Transverse colon (tissue), 3 donors: ENCODE measurements at regions not wholly inside any gene's neighbourhood (a gene's known extent, or its start where the extent isn't known, plus 50 kb on each side); places are given as distances from the start of the nearest gene placed in this dataset.

Experiments used
- POLR2A ChIP-seq: fragments of 450-650 bp; IDR thresholded peaks from one replicate; pipeline ENCODE4 v1.6.1; 2016; ENCODE audit warnings: antibody characterized with exemption, mild to moderate bottlenecking, moderate library complexity
- TF ChIP-seq, protein P1 (sequence below), 5 experiments: fragments of 200-600 bp in 3 of 5; fragments of 450-650 bp in 2 of 5; sonication (generic) in 3 of 5; IDR thresholded peaks; 1 replicate in 2 of 5; 2 replicates in 3 of 5; pipeline ENCODE4 v1.5.1; 2016 to 2017; ENCODE audit warnings: antibody characterized with exemption in 5 of 5, inconsistent platforms in 3 of 5, mild to moderate bottlenecking in 2 of 5, moderate library complexity in 1 of 5

DNA sequence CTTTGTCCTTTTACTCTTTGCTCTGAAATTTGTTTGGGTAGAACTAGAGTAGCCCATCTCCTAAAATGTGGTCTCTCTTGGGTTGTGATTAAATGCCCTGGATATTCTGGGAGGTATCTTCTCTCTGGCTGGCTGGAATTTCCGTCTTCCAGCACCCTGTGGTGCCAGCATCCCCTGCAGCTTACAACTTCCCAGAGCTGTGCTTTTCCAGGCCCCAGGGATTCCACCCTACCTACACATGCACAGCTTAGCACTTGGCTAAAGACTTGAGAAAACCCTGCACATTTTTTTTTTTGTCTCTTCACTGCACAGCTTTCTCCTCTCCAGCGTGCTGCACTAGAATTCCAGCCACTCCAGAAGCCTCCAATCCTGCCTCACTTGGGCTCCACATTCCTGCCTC is 334.7 kb downstream of the IRS2 start:
- TF ChIP-seq, protein P1, sequence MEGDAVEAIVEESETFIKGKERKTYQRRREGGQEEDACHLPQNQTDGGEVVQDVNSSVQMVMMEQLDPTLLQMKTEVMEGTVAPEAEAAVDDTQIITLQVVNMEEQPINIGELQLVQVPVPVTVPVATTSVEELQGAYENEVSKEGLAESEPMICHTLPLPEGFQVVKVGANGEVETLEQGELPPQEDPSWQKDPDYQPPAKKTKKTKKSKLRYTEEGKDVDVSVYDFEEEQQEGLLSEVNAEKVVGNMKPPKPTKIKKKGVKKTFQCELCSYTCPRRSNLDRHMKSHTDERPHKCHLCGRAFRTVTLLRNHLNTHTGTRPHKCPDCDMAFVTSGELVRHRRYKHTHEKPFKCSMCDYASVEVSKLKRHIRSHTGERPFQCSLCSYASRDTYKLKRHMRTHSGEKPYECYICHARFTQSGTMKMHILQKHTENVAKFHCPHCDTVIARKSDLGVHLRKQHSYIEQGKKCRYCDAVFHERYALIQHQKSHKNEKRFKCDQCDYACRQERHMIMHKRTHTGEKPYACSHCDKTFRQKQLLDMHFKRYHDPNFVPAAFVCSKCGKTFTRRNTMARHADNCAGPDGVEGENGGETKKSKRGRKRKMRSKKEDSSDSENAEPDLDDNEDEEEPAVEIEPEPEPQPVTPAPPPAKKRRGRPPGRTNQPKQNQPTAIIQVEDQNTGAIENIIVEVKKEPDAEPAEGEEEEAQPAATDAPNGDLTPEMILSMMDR (IDR thresholded peaks at IDR 0.05) = no peak
- TF ChIP-seq POLR2A = no peak
